Fibroblast of the aortic adventitia (primary cell): ENCODE measurements at regions not wholly inside any gene's neighbourhood (a gene's known extent, or its start where the extent isn't known, plus 50 kb on each side); places are given as distances from the start of the nearest gene placed in this dataset.

Experiments
- DNase-seq: peaks from one replicate; pipeline ENCODE4 v3.0.0-alpha.2; 2010; ENCODE audit warnings: low read depth
- H3K4me3 ChIP-seq: 2 replicates; pipeline ENCODE4 v1.5.1; 2011; ENCODE audit warnings: low read depth, mild to moderate bottlenecking, control low read depth, low read length, moderate library complexity
- TF ChIP-seq, protein P1 (sequence below): IDR thresholded peaks from 2 replicates; pipeline ENCODE4 v1.5.1; 2011; ENCODE audit warnings: mild to moderate bottlenecking, low read length, control low read depth, inconsistent platforms; ENCODE audit not compliant: insufficient read depth

- TF ChIP-seq, protein P1, sequence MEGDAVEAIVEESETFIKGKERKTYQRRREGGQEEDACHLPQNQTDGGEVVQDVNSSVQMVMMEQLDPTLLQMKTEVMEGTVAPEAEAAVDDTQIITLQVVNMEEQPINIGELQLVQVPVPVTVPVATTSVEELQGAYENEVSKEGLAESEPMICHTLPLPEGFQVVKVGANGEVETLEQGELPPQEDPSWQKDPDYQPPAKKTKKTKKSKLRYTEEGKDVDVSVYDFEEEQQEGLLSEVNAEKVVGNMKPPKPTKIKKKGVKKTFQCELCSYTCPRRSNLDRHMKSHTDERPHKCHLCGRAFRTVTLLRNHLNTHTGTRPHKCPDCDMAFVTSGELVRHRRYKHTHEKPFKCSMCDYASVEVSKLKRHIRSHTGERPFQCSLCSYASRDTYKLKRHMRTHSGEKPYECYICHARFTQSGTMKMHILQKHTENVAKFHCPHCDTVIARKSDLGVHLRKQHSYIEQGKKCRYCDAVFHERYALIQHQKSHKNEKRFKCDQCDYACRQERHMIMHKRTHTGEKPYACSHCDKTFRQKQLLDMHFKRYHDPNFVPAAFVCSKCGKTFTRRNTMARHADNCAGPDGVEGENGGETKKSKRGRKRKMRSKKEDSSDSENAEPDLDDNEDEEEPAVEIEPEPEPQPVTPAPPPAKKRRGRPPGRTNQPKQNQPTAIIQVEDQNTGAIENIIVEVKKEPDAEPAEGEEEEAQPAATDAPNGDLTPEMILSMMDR = peak; percentile 12
- no peak overlapping the region for H3K4me3 ChIP-seq
- no peak for DNase-seq
Measured at GRCh38 chr17:34443619-34444469, 80.8 kb upstream of the CCL1 start.

DNA sequence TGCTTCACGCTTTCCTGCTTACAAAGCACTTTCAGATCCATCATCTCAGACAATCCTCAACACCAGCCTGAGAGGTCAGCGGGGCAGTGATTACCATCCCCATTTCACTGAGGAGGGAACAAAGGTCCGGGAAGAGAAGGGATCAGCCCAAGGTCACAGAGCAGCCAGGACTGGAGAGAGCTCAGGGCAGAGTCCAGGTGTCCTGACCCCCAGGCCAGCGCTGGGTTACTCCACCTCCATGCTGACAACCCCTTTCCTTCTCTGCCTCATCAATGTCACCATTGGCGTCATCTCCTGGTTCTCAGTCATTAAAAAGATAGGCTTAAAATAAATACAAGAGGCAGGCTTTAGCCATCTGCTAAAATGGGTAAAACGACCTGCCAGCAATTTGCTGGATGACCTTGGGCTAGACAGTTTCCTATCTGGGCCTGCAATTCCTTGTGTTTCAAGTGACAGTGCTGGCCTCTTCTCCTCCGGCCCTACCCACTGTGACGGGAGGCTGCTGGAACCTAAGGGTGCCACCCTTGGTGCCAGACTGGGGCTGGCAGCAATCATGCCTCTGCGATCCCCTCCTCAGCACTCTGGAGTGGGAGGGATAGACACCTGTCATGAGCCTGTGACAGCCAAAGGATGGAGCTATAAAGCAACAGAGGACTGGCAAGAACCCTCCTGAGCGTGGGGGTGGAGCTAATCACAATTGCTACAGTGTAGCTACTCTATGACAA, 79.5 kb upstream of the CCL1 start:
- H3K4me3 ChIP-seq = no peak overlapping the region
- TF ChIP-seq, protein P1 = no peak
- DNase-seq = no peak

DNA sequence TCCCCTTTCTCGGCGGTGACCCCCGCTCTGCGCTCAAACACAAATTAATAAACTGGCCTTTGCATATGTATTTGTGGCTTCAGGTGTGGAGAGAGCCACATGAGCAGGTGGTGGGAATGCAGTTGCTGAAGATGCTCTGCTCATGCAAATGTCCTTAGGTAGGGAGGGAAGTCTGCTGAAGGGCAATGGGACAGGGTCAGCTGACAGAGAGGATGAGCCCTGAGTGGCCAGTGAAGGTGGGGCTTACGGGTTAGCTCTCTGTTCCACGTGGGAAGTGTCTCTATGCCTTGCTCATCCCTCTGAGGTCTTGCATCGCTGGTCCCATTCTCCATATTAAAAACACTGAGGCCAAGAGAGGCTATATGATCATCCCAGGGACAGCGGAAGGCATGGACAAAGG, 74.2 kb upstream of the CCL1 start:
- TF ChIP-seq, protein P1 = no peak
- no peak for DNase-seq

DNA sequence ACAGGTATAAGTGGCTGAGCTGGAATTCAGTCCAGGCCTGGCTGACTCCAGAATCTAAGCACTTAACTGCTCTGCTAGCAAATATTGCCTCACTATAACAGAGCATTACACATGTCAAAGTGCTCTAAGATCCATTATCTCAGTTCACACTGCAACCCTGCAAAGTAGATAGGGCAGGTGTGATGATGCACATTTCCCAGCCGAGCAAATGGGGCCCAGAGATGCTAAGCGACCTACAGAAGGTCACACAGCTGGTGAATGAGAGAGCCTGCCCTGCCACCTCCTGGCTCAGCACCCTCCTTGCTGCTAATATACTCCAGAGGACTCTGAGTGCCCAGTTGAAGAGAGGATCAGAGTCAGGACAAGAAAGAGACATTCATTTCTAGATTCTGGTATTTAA, 73.6 kb upstream of the CCL1 start:
- no peak overlapping the region for H3K4me3 ChIP-seq
- DNase-seq = no peak
- TF ChIP-seq, protein P1 = no peak

More for the DNA sequence above, 74.2 kb upstream of the CCL1 start:
- H3K4me3 ChIP-seq = no peak overlapping the region

- TF ChIP-seq, protein P1 = no peak
- no peak overlapping the region for H3K4me3 ChIP-seq
- no peak for DNase-seq
Measured at GRCh38 chr17:34435182-34435928, 72.3 kb upstream of the CCL1 start.

DNA sequence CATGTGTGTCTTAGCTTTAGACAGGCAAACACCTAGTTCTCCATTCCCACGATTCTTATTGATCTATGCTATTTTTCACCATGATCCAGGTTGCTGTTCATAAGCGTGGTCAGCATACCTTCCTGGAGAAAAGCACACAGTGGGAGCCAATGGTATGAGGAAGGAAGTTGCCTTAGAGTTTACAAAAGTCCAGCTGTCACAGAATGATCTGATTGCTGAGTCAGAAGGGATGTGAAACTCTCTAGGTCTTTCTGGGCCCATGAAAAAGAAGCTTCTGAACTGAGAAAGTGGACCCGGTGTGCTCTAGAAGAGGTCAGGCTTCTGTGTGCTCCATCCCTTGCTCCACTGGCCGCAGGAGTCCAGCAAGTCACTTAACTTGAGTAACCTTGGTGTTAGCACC, 71.0 kb upstream of the CCL1 start:
- TF ChIP-seq, protein P1 = no peak
- H3K4me3 ChIP-seq = no peak overlapping the region
- DNase-seq = no peak
